T-helper 2 cell treated with Interferon-gamma antibody and Interleukin-4, amounts not matched to agents 5 μg/mL and 100 μg/mL, for 36 hours (primary cell): ENCODE measurements at regions not wholly inside any gene's neighbourhood (a gene's known extent, or its start where the extent isn't known, plus 50 kb on each side); places are given as distances from the start of the nearest gene placed in this dataset.

Experiments
- DNase-seq: peaks from one replicate; pipeline ENCODE4 v3.0.0; 2021; ENCODE audit warnings: low spot score
- H3K27ac Mint-ChIP-seq: one replicate; pipeline ENCODE4 v1.8.0; 2021; ENCODE audit warnings: mild to moderate bottlenecking, mixed read lengths
- H3K27me3 Mint-ChIP-seq: one replicate; pipeline ENCODE4 v1.8.0; 2021; ENCODE audit warnings: low read depth, mixed read lengths
- H3K36me3 Mint-ChIP-seq: one replicate; pipeline ENCODE4 v1.8.0; 2021; ENCODE audit warnings: low read depth, mixed read lengths
- H3K4me1 Mint-ChIP-seq: one replicate; pipeline ENCODE4 v1.8.0; 2021; ENCODE audit warnings: low read depth, mixed read lengths
- H3K4me3 Mint-ChIP-seq: one replicate; pipeline ENCODE4 v1.8.0; 2022; ENCODE audit warnings: mild to moderate bottlenecking, moderate library complexity, mixed read lengths
- H3K9me3 Mint-ChIP-seq: one replicate; pipeline ENCODE4 v1.8.0; 2021; ENCODE audit warnings: mixed read lengths

GRCh38 chr6:56407883-56408410 is 160.6 kb upstream of the COL21A1 start:
- no peak overlapping the region for H3K27ac Mint-ChIP-seq
- H3K4me3 Mint-ChIP-seq: no peak overlapping the region
- H3K27me3 Mint-ChIP-seq: no peaks in the 10 kb centered on the region
- H3K9me3 Mint-ChIP-seq: no peaks in the 10 kb centered on the region
- no peaks in the 10 kb centered on the region for H3K4me1 Mint-ChIP-seq
- no peaks in the 10 kb centered on the region for H3K36me3 Mint-ChIP-seq
- DNase-seq: no peak

DNA sequence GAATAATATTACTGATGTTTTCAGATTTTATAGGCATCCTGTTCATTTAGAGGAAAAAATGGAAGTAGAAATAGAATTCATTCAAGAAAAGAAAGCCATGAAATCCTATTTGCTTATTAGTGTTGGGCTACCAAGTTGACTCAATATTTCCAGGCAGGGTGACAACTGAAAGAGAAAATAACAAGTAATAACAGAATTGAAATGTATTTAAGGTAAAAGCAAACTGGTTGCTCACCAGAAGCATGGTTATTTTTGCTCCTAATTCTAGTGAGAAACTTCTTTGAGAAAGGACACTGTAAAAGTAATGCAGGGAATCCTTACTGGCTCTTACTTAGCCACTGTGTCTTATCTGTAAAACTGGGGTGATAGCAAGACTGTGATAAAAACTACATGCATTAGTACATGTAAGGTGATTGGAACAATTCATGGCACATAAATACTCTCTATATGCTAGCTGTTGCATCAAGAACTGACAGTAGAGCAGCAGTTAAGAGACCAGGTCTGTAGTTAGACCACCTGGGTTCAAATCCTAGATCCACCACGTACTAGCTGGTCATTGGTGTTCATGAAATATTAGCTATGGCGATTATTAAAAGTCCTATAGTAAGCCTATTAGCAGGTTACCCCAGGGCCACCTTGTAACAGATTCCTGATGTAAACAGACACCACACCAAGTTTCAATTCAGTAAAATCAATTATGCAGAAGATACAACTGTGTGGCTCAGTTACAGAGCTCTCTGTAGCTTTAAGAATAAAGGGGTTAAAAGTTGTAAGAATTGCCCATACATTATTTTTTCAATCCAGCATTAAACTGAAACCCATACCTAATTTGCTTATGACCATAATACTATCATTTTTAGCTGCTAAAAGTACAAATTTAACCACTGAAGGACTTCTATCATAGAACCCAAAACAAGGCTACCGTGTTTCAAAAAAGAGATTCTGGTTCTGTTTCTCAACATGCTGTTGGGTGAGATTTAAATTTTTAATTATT is 159.2 kb upstream of the COL21A1 start:
- H3K36me3 Mint-ChIP-seq: no peaks in the 10 kb centered on the region
- H3K4me3 Mint-ChIP-seq: no peak overlapping the region
- no peaks in the 10 kb centered on the region for H3K9me3 Mint-ChIP-seq
- H3K27me3 Mint-ChIP-seq: no peaks in the 10 kb centered on the region
- no peaks in the 10 kb centered on the region for H3K4me1 Mint-ChIP-seq
- no peak overlapping the region for H3K27ac Mint-ChIP-seq
- no peak for DNase-seq

DNA sequence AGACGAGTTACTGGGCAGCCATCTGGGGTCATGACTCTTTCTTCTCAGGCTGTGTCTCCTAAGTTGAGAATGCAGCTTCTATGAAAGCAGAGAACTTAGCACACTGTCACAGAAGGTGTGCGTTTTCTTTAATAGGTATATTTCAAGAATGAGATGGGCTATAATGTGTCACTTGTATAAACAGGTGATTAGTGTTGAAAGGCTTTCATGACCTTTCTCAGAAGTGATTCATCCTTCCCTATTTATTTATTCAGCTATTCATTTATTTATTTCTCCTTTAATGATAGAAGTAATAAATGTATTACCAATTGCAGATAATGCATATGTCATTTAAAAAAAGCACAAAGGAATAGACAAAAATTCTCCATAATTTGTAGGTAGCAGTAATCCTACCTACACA is 157.2 kb upstream of the COL21A1 start:
- Mint-ChIP-seq H3K4me1 (no peaks in the 10 kb centered on the region), H3K9me3 (no peaks in the 10 kb centered on the region), H3K36me3 (no peaks in the 10 kb centered on the region), H3K27ac (no peak overlapping the region), H3K4me3 (no peak overlapping the region), H3K27me3 (no peaks in the 10 kb centered on the region)
- no peak for DNase-seq

DNA sequence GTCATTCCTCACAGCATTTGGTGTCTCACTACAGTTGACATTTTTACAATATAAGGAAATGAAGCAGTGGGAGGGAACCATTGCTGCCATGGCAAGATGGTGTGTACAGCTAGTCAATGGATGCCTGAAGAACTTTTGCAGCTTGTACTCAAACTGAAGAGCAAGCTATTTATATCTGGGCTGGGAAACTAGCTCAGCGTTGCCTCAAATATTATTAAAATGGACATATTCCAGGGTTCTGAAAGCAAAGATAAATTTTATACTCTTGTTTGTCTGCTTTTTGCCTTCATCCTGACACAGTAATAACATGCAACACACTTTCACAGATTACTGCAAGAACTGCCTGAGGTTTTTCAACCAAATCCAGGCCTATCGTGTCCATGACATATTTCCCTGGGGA is 156.4 kb upstream of the COL21A1 start:
- Mint-ChIP-seq H3K27ac (no peak overlapping the region), H3K4me3 (no peak overlapping the region), H3K27me3 (no peaks in the 10 kb centered on the region), H3K9me3 (no peaks in the 10 kb centered on the region), H3K4me1 (no peaks in the 10 kb centered on the region), H3K36me3 (no peaks in the 10 kb centered on the region)
- DNase-seq: no peak

GRCh38 chr6:56401477-56402070 is 154.2 kb upstream of the COL21A1 start:
- Mint-ChIP-seq H3K36me3 (no peaks in the 10 kb centered on the region), H3K4me1 (no peaks in the 10 kb centered on the region), H3K27me3 (no peaks in the 10 kb centered on the region), H3K27ac (no peak overlapping the region), H3K4me3 (no peak overlapping the region), H3K9me3 (no peaks in the 10 kb centered on the region)
- no peak for DNase-seq

- Mint-ChIP-seq H3K27ac (no peak overlapping the region), H3K27me3 (peaks cover 4% of the 10 kb centered on the region), H3K36me3 (no peaks in the 10 kb centered on the region), H3K4me3 (no peak overlapping the region), H3K9me3 (no peaks in the 10 kb centered on the region), H3K4me1 (no peaks in the 10 kb centered on the region)
- no peak for DNase-seq
These were observed 152.9 kb upstream of the COL21A1 start for GRCh38 chr6:56400273-56400672.

- no peak overlapping the region for H3K4me3 Mint-ChIP-seq
- no peaks in the 10 kb centered on the region for H3K36me3 Mint-ChIP-seq
- H3K27me3 Mint-ChIP-seq: peaks cover 4% of the 10 kb centered on the region
- no peaks in the 10 kb centered on the region for H3K4me1 Mint-ChIP-seq
- H3K27ac Mint-ChIP-seq: no peak overlapping the region
- DNase-seq: no peak
- no peaks in the 10 kb centered on the region for H3K9me3 Mint-ChIP-seq
These were observed 152.4 kb upstream of the COL21A1 start for GRCh38 chr6:56399672-56400263.

GRCh38 chr6:56399250-56399671 is 151.9 kb upstream of the COL21A1 start:
- Mint-ChIP-seq H3K4me3 (no peak overlapping the region), H3K9me3 (no peaks in the 10 kb centered on the region), H3K36me3 (no peaks in the 10 kb centered on the region), H3K4me1 (no peaks in the 10 kb centered on the region), H3K27me3 (peaks cover 4% of the 10 kb centered on the region), H3K27ac (no peak overlapping the region)
- no peak for DNase-seq

DNA sequence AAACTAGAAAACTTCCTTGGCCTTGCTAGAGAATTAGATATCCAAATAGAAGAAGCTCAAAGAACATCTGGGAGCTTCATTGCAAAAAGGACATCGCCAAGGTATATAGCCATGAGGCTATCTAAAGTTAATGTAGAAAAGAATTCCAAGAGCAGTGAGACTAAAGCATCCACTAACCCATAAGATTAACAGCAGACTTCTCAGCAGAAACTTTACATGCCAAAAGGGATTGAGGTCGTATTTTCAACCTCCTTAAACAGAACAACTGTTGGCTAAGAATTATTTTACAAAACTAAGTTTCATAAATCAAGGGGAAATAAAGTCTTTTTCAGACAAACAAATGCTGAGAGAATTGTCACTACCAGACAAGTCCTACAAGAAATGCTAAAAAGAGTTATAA is 149.1 kb upstream of the COL21A1 start:
- DNase-seq: no peak
- H3K9me3 Mint-ChIP-seq: no peaks in the 10 kb centered on the region
- H3K4me1 Mint-ChIP-seq: no peaks in the 10 kb centered on the region
- peaks cover 4% of the 10 kb centered on the region for H3K27me3 Mint-ChIP-seq
- no peak overlapping the region for H3K4me3 Mint-ChIP-seq
- H3K36me3 Mint-ChIP-seq: no peaks in the 10 kb centered on the region
- no peak overlapping the region for H3K27ac Mint-ChIP-seq

DNA sequence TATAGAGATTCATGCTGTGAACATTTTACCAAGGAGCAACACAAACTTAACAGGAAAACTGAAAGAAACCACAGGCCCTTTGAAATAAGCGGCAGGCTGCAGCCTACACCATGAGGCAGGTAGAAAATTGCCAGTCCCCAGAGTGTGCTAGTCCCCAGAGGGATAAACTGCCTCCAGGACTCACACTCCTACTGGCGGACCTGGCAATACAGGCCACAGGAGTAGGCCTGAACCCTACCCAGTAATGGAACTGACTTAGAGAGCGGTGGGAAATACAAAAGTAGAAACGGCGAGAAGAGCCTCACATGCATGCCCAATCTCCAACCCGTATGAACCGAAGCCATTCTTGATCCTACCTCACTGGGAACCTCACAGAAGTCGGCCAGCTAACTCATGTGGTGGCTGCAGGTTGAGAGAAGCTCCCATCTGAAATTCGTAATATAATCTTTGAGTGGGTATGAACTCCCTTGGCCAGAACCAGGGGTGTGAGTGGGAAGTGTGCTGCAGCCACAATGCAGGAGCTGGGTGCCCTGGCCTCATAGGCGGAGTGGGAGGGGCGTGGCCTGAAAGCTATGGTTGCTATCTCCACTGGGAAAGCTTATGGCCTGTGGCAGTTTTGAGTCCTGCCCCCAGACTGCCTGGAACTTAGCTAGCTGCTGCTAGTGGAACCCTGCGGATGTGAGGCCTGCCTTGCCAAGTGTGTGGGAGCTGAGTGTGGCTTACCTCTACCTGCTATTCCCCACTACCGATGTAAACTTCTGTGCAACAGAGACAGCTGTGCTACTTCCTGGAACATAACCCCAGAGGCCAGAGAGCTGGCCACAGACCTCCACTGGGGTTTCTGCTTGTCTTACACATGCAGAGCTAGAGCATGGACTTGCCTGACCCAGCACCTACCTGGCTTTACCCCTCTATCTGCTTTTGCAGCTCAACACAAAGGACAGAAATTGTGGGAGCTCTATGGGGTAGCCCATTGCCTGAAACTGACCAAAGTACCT is 146.5 kb upstream of the COL21A1 start:
- H3K4me3 Mint-ChIP-seq: no peak overlapping the region
- H3K27me3 Mint-ChIP-seq: peaks cover 4% of the 10 kb centered on the region
- peaks cover 6% of the 10 kb centered on the region for H3K9me3 Mint-ChIP-seq
- H3K36me3 Mint-ChIP-seq: no peaks in the 10 kb centered on the region
- H3K4me1 Mint-ChIP-seq: no peaks in the 10 kb centered on the region
- DNase-seq: no peak
- no peak overlapping the region for H3K27ac Mint-ChIP-seq

- H3K27ac Mint-ChIP-seq: no peak overlapping the region
- no peak overlapping the region for H3K4me3 Mint-ChIP-seq
- no peaks in the 10 kb centered on the region for H3K36me3 Mint-ChIP-seq
- DNase-seq: no peak
- peaks cover 6% of the 10 kb centered on the region for H3K9me3 Mint-ChIP-seq
- no peaks in the 10 kb centered on the region for H3K4me1 Mint-ChIP-seq
- H3K27me3 Mint-ChIP-seq: no peaks in the 10 kb centered on the region
These were observed 141.0 kb upstream of the COL21A1 start for GRCh38 chr6:56388415-56388755.

DNA sequence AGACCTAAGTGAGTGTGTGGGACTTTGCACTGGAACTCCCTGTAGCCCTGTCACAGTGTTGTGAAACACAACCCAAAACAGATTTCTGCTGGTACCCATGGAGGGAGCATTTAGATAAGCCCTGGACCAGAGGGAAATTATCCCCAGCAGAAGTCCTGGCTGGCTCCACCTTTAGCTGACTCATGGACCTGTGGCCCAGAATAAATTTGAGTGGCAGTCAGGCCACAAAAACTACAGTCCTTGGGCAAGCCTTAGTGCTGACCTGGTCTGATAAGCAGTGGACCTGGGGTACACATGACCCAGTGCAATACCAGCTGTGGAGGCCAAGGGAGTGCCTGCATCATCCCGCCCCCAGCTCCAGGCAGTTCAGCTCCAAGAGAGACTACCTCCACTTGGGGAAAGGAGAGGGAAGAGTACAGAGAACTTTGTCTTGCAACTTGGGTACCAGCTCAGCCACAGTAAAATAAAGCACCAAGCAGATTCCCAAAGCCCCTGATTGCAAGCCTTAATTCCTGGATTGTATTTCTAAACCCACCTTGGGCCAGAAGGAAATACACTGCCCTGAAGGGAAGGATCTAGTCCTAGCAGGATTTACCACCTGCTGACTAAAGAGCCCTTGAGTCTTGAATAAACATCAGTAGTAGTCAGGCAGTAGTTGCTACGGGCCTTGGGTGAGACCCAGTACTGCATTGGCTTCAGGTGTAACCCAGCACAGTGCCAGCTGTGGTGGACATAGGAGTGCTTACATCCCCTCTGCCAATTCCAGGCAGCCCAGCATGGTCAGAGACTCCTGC is 140.4 kb upstream of the COL21A1 start:
- no peak overlapping the region for H3K27ac Mint-ChIP-seq
- H3K4me1 Mint-ChIP-seq: no peaks in the 10 kb centered on the region

GRCh38 chr6:56386717-56387116 is 139.3 kb upstream of the COL21A1 start:
- Mint-ChIP-seq H3K36me3 (no peaks in the 10 kb centered on the region), H3K27me3 (no peaks in the 10 kb centered on the region), H3K4me3 (no peak overlapping the region), H3K4me1 (no peaks in the 10 kb centered on the region), H3K27ac (no peak overlapping the region), H3K9me3 (peaks cover 6% of the 10 kb centered on the region)
- no peak for DNase-seq

More for the DNA sequence above, 140.4 kb upstream of the COL21A1 start:
- no peak overlapping the region for H3K4me3 Mint-ChIP-seq
- no peak for DNase-seq
- H3K27me3 Mint-ChIP-seq: no peaks in the 10 kb centered on the region
- H3K36me3 Mint-ChIP-seq: no peaks in the 10 kb centered on the region
- H3K9me3 Mint-ChIP-seq: peaks cover 6% of the 10 kb centered on the region
